ENCODE measurements at regions not wholly inside any gene's neighbourhood (a gene's known extent, or its start where the extent isn't known, plus 50 kb on each side); places are given as distances from the start of the nearest gene placed in this dataset.

DNA sequence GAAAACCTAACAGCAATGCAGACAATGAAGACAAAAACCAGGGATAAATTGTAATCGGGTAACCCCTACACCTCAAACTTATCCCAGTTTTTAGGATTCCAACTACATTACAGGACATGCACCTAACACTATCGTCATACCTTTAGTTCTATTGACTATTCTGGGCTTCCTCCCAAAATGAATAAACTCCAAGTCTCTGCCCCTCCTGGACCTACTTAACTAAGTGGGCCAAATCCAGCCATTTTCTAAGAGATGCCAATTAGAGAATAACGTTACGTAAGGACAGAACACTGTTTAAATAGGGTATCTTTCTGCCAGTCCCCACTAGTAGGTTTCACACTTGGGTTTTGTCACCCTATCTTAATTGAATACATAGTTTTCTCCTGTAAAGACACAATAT is 253.1 kb upstream of the MKLN1 start:
- Mint-ChIP-seq H3K27me3 (ENCODE audit: low read depth in 3 of 3) (no peaks in the 10 kb centered on the region), H3K27ac (no peak overlapping the region), H3K4me1 (peaks cover 9% of the 10 kb centered on the region), H3K36me3 (peaks cover 16 to 23% of the 10 kb centered on the region in 2 donors), H3K9me3 (peaks cover 0 to 6% (median 0%) of the 10 kb centered on the region in 7 donors), H3K4me3 (no peak overlapping the region)
- no peak for TF ChIP-seq CTCF (IDR thresholded peaks at IDR 0.05)
- Histone ChIP-seq H3K4me2 (replicated peaks; ENCODE audit: extremely low read depth, low read length, poor library complexity, severe bottlenecking) (no peak overlapping the region), H3K36me3 (replicated peaks in 1 of 2; ENCODE audit: control insufficient read depth in 1 of 2, insufficient read depth in 2 of 2, low read length in 2 of 2) (peaks cover 0 to 7% of the 10 kb centered on the region in 2 donors), H3K27me3 (ENCODE audit: control insufficient read depth in 2 of 2, insufficient read depth in 2 of 2, low read length in 2 of 2) (no peaks in the 10 kb centered on the region), H3K79me2 (ENCODE audit: insufficient read depth, low read length) (no peaks in the 10 kb centered on the region), H3K9me3 (replicated peaks in 1 of 2; ENCODE audit: control insufficient read depth in 1 of 2, insufficient read depth in 1 of 2, low read length in 2 of 2) (no peaks in the 10 kb centered on the region), H3K27ac (ENCODE audit: low read depth in 1 of 2, low read length in 2 of 2) (no peak overlapping the region), H2AFZ (ENCODE audit: insufficient read depth, low read depth, low read length, poor library complexity, severe bottlenecking) (no peak overlapping the region), H3K9ac (ENCODE audit: insufficient read depth, low read length, poor library complexity, severe bottlenecking) (no peak overlapping the region), H3K4me1 (ENCODE audit: control insufficient read depth in 1 of 2, insufficient read depth in 2 of 2, low read length in 2 of 2) (peaks cover 4 to 5% of the 10 kb centered on the region in 2 donors), H4K20me1 (ENCODE audit: insufficient read depth, low read length) (peaks cover 99% of the 10 kb centered on the region), H3K4me3 (replicated peaks in 1 of 3; ENCODE audit: low read depth in 2 of 3, low read length in 3 of 3) (no peak overlapping the region)
- 94% methylated on average over 2 of the region's 4 CpGs for WGBS (ENCODE audit: insufficient coverage)
- DNase-seq, result no peak
- intact Hi-C loops (cut with micrococcal nuclease), result no loop called here

- H3K4me3 ChIP-seq (replicated peaks in 1 of 3; ENCODE audit: low read depth in 2 of 3, low read length in 3 of 3), result no peak overlapping the region
- H3K36me3 ChIP-seq (replicated peaks in 1 of 2; ENCODE audit: control insufficient read depth in 1 of 2, insufficient read depth in 2 of 2, low read length in 2 of 2), result peaks cover 0 to 7% of the 10 kb centered on the region in 2 donors
- H3K79me2 ChIP-seq (ENCODE audit: insufficient read depth, low read length), result no peaks in the 10 kb centered on the region
- peaks cover 99% of the 10 kb centered on the region for H4K20me1 ChIP-seq (ENCODE audit: insufficient read depth, low read length)
- Mint-ChIP-seq H3K9me3 (peaks cover 0 to 6% (median 0%) of the 10 kb centered on the region in 7 donors), H3K4me3 (no peak overlapping the region), H3K4me1 (peaks cover 6% of the 10 kb centered on the region), H3K27ac (peak overlapping the region in 2 of 7 donors; percentile 27 to 37), H3K36me3 (peaks cover 16 to 23% of the 10 kb centered on the region in 2 donors), H3K27me3 (ENCODE audit: low read depth in 3 of 3) (no peaks in the 10 kb centered on the region)
- H3K9ac ChIP-seq (ENCODE audit: insufficient read depth, low read length, poor library complexity, severe bottlenecking), result no peak overlapping the region
- H3K4me1 ChIP-seq (ENCODE audit: control insufficient read depth in 1 of 2, insufficient read depth in 2 of 2, low read length in 2 of 2), result peaks cover 4 to 5% of the 10 kb centered on the region in 2 donors
- no CpG with 5 or more reads among the region's 1 CpG for WGBS (ENCODE audit: insufficient coverage)
- no peak overlapping the region for H3K27ac ChIP-seq (ENCODE audit: low read depth in 1 of 2, low read length in 2 of 2)
- TF ChIP-seq CTCF (IDR thresholded peaks at IDR 0.05), result no peak
- no peak for DNase-seq
- H3K9me3 ChIP-seq (replicated peaks in 1 of 2; ENCODE audit: control insufficient read depth in 1 of 2, insufficient read depth in 1 of 2, low read length in 2 of 2), result no peaks in the 10 kb centered on the region
- H3K4me2 ChIP-seq (replicated peaks; ENCODE audit: extremely low read depth, low read length, poor library complexity, severe bottlenecking), result no peak overlapping the region
- intact Hi-C loops (cut with micrococcal nuclease), result no loop called here
- H2AFZ ChIP-seq (ENCODE audit: insufficient read depth, low read depth, low read length, poor library complexity, severe bottlenecking), result no peak overlapping the region
- no peaks in the 10 kb centered on the region for H3K27me3 ChIP-seq (ENCODE audit: control insufficient read depth in 2 of 2, insufficient read depth in 2 of 2, low read length in 2 of 2)
Measured at GRCh38 chr7:131075406-131075805, 252.3 kb upstream of the MKLN1 start.

Data from CD14-positive monocyte (primary cell).